Amniotic stem cell (primary cell): ENCODE measurements at regions not wholly inside any gene's neighbourhood (a gene's known extent, or its start where the extent isn't known, plus 50 kb on each side); places are given as distances from the start of the nearest gene placed in this dataset.
A peak's percentile ranks its signal among the peaks of the same experiment; 100 is the strongest.
"Not testable (repeated sequence)": the region's sequence is repeated elsewhere in the genome, so short reads cannot be mapped to it uniquely, and the experiment has no call there.

Experiments
- DNase-seq: peaks from one replicate; lab custom pipeline; 2025; lab: John Stamatoyannopoulos, UW

GRCh38 chr2:105496271-105496670 is 97.4 kb upstream of the FHL2 start:
- no peak for DNase-seq

DNA sequence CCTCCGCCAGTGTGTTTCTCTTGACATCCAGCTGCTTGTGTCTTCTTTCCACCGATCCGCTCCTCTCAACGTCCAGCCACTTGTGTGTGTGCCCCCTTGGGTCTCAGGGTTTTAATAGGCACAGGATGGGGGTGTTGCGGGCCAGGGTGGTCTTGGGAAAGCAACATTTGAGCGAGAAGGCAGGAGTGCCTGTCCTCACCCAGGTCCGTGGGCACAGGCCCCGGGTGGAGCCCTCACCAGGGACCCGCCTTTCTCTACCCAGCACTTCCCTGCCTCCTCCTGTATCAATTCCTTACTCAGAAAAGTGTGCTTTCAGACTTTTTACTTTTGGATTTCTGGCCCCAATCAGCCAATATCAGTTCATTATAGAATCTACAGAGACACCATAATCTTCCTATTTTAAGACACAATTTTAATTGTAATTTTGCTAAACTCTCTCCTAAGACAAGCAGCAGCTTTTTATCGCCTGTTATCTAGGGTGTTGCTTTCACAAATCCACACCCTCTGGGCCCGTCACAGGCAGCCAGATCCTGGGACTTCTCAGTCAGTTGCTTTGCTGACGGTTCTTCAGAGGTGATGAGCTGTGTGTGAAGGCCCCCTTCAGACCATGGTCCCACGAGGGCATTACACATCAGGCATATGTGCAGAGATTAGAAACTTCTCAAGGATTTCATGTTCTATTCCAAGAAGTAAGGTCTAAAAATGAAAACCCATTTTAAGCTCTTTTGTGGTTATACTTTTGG is 96.0 kb upstream of the FHL2 start:
- no peak for DNase-seq

DNA sequence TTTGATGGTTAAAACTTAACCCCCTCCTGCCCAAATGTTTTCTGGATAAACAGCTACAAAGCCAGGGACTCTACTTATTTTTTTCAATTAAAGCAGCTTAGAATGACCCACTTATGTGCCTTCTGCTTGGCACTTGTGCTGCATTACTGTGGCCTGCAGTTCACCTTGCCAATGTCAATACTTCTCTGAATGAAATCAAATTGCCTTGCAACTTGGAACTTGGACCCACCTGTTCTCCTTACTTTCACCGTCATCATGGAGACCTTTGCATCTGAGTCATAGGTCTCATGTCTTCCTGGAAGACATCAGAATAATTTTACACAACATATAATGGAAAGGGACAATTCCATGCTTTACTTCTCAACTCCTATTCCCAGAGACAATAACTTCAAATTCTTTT is 92.1 kb upstream of the FHL2 start:
- no peak for DNase-seq

DNA sequence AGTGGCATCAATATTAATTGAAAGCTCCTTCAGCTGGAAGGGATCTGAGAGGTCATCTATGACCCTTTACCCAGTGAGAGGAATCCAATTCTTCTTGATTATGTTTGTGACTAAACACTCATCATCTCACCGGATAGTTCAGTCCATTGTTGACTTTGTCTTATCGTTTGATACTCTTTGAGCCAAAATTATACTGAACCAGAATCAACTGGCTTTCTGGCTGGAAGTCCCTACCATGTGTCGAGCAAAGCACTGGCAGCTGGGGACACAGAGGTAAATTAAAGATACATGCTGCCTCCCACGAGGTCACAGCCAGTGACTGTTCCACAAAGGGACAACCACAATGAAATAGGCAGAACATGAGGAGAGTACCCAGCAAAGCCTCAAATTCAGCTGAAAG is 91.4 kb upstream of the FHL2 start:
- no peak for DNase-seq

DNA sequence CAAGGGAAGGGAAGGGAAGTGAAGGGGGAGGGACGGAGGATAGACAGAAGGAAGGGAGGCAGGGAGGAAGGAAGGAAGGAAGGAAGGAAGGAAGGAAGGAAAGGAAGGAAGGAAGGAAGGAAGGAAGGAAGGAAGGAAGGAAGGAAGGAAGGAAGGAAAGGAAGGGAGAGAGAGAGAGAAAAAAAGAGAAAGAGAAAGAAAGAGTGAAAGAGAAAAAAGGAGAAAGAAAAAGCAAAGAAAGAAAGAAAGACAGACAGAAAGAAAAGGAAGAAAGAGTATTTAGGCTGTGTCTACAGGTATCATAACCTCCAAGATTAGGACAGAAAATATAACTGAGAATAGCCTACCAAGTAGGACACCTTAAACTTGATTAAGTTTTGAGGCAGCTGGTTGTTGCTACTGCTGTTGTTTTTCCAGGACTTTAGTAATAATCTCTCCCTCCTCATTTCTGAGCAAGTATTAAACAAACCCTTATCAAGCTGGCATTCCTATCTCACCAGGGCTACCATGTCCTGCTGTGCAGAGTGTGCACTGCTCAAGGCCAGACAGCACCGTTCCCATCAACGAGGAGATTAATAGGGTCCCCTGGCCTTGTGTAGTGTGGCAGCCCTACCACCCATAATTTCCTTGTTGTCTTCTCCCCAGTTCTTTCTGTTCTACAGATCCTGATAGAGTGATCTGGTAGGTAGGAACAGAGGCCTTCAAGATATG is 90.5 kb upstream of the FHL2 start:
- no peak for DNase-seq

DNA sequence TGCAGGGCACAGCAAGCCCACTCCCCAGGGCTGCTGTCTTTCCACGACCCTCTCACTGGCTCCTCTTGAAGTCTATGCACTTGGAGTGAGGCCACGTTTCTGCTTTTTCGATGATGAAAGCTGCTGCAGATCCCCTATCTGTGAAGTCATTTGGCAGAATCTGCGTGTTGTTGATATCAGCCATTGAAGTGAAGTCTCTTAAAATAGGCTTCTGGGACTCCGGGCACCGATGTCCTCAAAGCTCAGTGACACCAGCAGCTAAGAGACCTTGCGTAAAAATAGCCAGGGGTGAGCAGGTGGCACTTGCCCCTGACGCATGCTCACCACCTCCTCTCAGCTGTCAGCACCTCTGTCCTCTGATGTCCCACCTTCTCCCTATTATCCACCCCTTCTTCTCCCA is 89.4 kb upstream of the FHL2 start:
- DNase-seq = no peak

GRCh38 chr2:105487142-105488069 is 88.6 kb upstream of the FHL2 start:
- DNase-seq = peak; percentile 59

DNA sequence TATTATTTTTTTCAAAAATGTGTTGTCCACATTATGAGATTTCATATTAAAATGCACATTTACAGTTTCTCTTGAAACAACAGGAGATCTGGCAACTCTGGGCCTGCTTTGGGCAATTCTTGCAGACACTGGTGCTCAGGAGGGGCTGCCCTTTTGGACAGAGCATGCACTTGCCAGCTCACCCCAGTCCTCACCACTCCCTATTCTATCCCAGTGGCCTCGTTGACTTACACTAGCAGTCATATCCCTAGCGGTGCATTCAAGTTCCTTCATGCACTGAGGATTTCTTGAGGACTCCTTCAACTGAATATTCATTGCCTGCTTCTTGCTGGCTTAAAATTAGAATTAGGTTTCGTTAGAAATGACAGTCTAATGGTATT is 87.9 kb upstream of the FHL2 start:
- peak; percentile 45 for DNase-seq

DNA sequence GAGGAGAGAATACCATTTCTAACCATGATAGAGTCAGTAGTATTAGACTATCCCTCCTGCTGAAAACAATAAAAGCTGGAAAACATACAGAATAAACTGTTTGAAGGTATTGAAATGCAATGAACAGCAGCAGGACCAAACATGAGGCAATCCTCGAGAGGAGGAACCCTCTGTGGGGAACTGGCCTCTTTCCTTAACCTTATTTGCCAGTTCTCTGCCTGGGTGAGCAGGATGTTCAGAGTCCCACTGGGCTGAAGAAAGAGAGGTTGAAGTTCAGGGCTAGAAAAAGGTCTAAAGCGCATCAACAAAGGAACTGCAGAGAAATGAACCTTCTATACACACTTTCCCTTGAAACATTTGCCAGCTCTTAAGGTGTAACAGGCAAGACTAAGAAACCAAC is 79.8 kb upstream of the FHL2 start:
- DNase-seq = no peak

GRCh38 chr2:105477050-105477620 is 78.3 kb upstream of the FHL2 start:
- DNase-seq = not testable (repeated sequence)

DNA sequence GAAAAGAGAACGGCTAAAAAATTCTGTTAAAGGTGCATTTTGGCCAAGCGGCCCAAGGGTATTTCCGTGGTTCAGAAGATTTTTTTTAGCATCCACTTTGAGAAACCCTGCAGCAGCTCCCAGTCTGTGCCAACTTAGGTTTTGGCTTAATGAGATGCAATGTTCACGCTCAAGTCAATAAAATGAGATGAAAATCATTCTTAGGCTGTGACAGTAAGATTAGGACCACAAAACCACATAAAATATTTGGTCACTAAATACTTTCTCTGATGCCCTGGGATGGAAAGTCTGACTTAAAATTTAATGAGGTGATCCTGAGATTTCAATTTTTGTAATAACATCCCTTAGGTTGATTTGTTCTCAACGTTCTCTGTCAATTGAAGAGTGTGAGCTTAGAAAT is 74.2 kb upstream of the FHL2 start:
- DNase-seq = no peak

GRCh38 chr2:105470979-105471378 is 72.1 kb upstream of the FHL2 start:
- DNase-seq = no peak

- DNase-seq = no peak
Observed at GRCh38 chr2:105469781-105470180, 70.9 kb upstream of the FHL2 start.

- DNase-seq = no peak
Observed at GRCh38 chr2:105468582-105469042, 69.8 kb upstream of the FHL2 start.

GRCh38 chr2:105464325-105464724 is 65.5 kb upstream of the FHL2 start:
- no peak for DNase-seq

- DNase-seq = no peak
Observed at GRCh38 chr2:105460048-105460732, 61.3 kb upstream of the FHL2 start.

DNA sequence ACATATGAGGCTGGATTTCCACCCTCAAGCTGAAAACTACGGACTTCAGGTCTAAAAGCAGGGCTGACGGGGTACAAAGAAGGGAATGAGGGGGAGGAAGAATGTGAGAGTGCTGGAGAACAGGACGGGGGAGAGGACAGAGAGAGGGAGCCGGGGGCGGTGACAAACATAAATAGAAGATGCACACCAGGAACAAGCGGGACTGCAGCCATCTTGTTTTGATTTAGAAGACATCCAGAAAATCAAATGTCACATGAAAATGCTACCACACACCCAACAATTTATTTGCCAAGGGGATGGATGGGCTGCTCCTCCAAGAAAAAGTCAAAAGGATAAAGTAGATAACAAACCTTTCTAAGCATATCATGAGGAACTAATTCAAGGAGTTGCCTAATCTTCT is 59.2 kb upstream of the FHL2 start:
- DNase-seq = no peak

DNA sequence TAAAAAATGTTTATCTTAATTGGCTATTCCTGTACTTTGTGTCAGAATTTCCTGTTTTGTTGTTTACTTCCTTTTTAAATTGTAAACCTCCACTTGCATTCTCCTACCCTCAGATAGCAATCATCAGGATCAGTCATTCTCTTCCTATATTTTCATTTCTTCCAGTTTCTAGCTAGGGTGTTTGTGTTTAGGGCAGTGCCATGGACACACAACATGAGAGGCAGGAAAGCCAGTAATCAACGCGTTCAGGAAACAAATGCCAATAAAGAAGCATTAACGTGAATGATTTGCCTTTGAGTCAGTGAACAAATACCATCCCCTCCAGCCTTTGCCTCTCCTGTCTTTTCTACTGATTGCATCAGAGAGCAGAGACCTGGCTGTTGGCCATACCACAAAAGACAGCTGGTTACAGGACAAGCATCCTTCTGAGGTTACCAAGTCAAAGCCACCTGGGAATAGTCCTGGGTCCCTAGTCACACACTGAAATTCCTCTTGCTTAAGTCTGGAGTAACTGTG is 56.7 kb upstream of the FHL2 start:
- peak; percentile 56 for DNase-seq

DNA sequence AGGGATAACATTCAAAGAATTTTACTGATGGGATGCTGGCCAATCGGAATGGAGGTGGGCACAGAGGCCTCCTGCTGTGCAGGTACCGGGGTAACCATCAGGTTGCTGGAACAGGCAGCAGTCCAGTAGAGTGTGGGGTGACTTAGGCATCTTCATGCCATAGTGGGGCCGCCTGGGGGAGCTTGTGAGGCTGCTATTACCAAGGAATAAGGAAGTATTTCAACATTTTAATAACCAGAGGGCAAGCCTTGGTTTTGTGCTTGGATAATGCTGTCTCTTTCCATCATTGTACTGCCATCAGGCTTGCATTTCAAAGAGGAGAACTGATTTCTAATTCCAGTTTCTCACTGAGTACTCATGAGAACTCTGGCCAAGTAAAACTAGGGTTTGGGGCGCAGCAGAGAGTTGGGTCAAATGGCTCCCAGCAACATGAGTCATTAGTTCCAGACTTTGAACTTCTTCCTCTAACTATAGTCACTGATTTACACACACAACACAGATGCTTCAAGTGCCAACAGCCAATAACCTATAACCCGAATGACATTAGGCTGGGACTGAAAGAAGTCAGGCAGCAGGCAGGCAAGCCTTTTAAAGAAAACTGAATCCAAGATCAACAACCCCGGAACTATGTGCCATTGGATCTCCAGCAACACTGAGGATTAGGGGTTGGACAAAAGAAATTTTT is 56.1 kb upstream of the FHL2 start:
- DNase-seq = peak; percentile 54

GRCh38 chr2:105451571-105452166 is 52.8 kb upstream of the FHL2 start:
- no peak for DNase-seq
